C4-2B (cell line): ENCODE measurements at regions not wholly inside any gene's neighbourhood (a gene's known extent, or its start where the extent isn't known, plus 50 kb on each side); places are given as distances from the start of the nearest gene placed in this dataset.

Experiments
- ZFX ChIP-seq: fragments of 450-650 bp; IDR thresholded peaks from 2 replicates; pipeline ENCODE4 v1.6.1; 2017
- TF ChIP-seq, protein P1 (sequence below): fragments of 450-650 bp; conservative IDR thresholded peaks from 2 replicates; pipeline ENCODE4 v1.5.1; 2017; ENCODE audit warnings: mild to moderate bottlenecking

DNA sequence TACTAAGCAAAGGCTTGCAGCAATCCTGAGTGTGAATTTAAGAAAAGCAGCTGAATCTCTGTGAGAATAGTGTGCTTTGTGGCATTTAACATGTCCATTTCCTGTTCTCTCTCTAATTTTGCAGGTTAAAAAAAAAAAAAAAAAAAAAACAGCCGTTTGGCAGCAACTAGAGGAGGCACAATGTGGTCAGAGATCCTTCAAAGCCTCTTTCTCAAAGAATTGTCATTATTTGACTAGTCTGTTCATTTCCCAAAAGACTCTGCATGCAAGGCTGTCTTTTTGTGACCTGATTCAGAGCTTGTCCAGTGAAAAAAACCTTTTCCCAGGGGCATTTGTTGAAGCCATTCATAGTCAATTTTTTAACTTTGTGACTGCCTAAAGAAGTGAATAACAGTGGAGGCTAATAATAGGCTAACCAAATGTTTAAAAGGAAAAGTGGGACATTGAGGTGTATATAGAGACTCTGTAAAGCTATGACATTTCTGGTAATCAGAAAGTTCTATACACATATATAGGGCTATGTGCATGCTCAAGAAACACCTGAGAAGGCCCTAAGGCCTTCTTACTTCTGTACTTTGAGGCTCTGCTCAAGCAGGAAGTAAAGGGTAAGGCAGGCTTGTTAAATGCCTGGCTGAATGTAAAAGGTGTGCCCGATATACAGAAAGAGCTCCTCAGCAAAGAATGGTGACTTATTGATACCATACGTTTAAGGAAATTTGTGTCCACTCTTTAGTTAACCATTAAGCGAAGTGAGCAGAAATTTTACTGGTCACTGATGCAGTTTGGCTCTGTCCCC is 289.6 kb upstream of the RAB6C start:
- TF ChIP-seq, protein P1, sequence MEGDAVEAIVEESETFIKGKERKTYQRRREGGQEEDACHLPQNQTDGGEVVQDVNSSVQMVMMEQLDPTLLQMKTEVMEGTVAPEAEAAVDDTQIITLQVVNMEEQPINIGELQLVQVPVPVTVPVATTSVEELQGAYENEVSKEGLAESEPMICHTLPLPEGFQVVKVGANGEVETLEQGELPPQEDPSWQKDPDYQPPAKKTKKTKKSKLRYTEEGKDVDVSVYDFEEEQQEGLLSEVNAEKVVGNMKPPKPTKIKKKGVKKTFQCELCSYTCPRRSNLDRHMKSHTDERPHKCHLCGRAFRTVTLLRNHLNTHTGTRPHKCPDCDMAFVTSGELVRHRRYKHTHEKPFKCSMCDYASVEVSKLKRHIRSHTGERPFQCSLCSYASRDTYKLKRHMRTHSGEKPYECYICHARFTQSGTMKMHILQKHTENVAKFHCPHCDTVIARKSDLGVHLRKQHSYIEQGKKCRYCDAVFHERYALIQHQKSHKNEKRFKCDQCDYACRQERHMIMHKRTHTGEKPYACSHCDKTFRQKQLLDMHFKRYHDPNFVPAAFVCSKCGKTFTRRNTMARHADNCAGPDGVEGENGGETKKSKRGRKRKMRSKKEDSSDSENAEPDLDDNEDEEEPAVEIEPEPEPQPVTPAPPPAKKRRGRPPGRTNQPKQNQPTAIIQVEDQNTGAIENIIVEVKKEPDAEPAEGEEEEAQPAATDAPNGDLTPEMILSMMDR = no peak
- no peak for TF ChIP-seq ZFX
